WI38 (cell line): ENCODE measurements at regions not wholly inside any gene's neighbourhood (a gene's known extent, or its start where the extent isn't known, plus 50 kb on each side); places are given as distances from the start of the nearest gene placed in this dataset.

Source experiments
- H3K4me3 ChIP-seq: 2 replicates; pipeline ENCODE4 v1.5.1; 2011; ENCODE audit warnings: low read depth, mild to moderate bottlenecking, control low read depth, low read length
- CTCF ChIP-seq: IDR thresholded peaks from 2 replicates; pipeline ENCODE4 v1.5.1; 2012; ENCODE audit warnings: low read depth, mild to moderate bottlenecking, control low read depth, low read length

GRCh38 chr3:174536319-174536718 lies 322.8 kb upstream of the NAALADL2 start:
- TF ChIP-seq CTCF, result no peak
- no peak overlapping the region for H3K4me3 ChIP-seq

GRCh38 chr3:174538151-174538550 lies 321.0 kb upstream of the NAALADL2 start:
- H3K4me3 ChIP-seq, result no peak overlapping the region
- no peak for TF ChIP-seq CTCF

GRCh38 chr3:174540116-174540908 lies 318.8 kb upstream of the NAALADL2 start:
- H3K4me3 ChIP-seq, result no peak overlapping the region

GRCh38 chr3:174541708-174542315 lies 317.3 kb upstream of the NAALADL2 start:
- no peak for TF ChIP-seq CTCF
- H3K4me3 ChIP-seq, result no peak overlapping the region

More at GRCh38 chr3:174540116-174540908, 318.8 kb upstream of the NAALADL2 start:
- TF ChIP-seq CTCF, result no peak

GRCh38 chr3:174547801-174548435 lies 311.2 kb upstream of the NAALADL2 start:
- H3K4me3 ChIP-seq, result no peak overlapping the region
- no peak for TF ChIP-seq CTCF

GRCh38 chr3:174548841-174549623 lies 310.1 kb upstream of the NAALADL2 start:
- no peak for TF ChIP-seq CTCF
- H3K4me3 ChIP-seq, result no peak overlapping the region
